B cell (primary cell): ENCODE measurements at regions not wholly inside any gene's neighbourhood (a gene's known extent, or its start where the extent isn't known, plus 50 kb on each side); places are given as distances from the start of the nearest gene placed in this dataset.

Source experiments
- ATAC-seq: fragments of 200-7000 bp; cut with Tn5 transposase; one replicate; pipeline ENCODE4 v1.10.0; 2021; ENCODE audit warnings: low read depth, mild to moderate bottlenecking, moderate number of reproducible peaks, moderate library complexity
- CTCF ChIA-PET: fragments of 350-600 bp; sonication (Branson Sonifier 250); formaldehyde crosslinking; loops from one replicate; lab custom pipeline; 2021; ENCODE audit warnings: antibody characterized with exemption, inconsistent platforms; lab: Charles Lee
- POLR2A ChIA-PET: fragments of 350-600 bp; sonication (Branson Sonifier 250); formaldehyde crosslinking; loops from one replicate; lab custom pipeline; 2021; ENCODE audit warnings: antibody characterized with exemption; lab: Charles Lee
- DNase-seq: peaks from one replicate; pipeline ENCODE4 v3.0.0; 2013
- H2AFZ ChIP-seq: 2 replicates; pipeline ENCODE4 v1.6.1; 2012; ENCODE audit warnings: mild to moderate bottlenecking, low read depth, low read length; ENCODE audit not compliant: insufficient read depth, poor library complexity, severe bottlenecking
- H3K27ac ChIP-seq, 2 donors: 1 replicate in 1 of 2; 2 replicates in 1 of 2; pipeline ENCODE4 v1.5.1; 2012 to 2013; ENCODE audit warnings: low read length in 2 of 2, mild to moderate bottlenecking in 2 of 2, moderate library complexity in 1 of 2
- H3K27me3 ChIP-seq, 4 experiments: fragments of 200-600 bp in 1 of 4; sonication (generic) in 1 of 4; replicated peaks in 1 of 4; 1 replicate in 2 of 4; 2 replicates in 2 of 4; pipeline versions ENCODE4 v1.6.1 to v1.7.0; 2013 to 2016; ENCODE audit warnings: low read length in 3 of 4, mild to moderate bottlenecking in 2 of 4, mixed read lengths in 1 of 4, moderate library complexity in 1 of 4; ENCODE audit not compliant: insufficient read depth in 4 of 4, control insufficient read depth in 3 of 4; ENCODE audit errors: control extremely low read depth in 1 of 4
- H3K36me3 ChIP-seq, 2 experiments: replicated peaks in 1 of 2; 1 replicate in 1 of 2; 2 replicates in 1 of 2; pipeline versions ENCODE4 v1.6.1 to v1.7.1; 2013; ENCODE audit warnings: low read length in 1 of 2; ENCODE audit not compliant: insufficient read depth in 2 of 2, control insufficient read depth in 1 of 2; ENCODE audit errors: control extremely low read depth in 1 of 2, extremely low read depth in 1 of 2
- H3K4me1 ChIP-seq, 2 donors: fragments of 200-600 bp in 1 of 2; sonication (generic) in 1 of 2; 1 replicate in 1 of 2; 2 replicates in 1 of 2; pipeline versions ENCODE4 v1.5.1 to v1.6.1; 2013 to 2017; ENCODE audit warnings: low read length in 2 of 2; ENCODE audit not compliant: control insufficient read depth in 2 of 2, insufficient read depth in 2 of 2
- H3K4me2 ChIP-seq: replicated peaks from 2 replicates; pipeline ENCODE3; 2012; ENCODE audit warnings: mild to moderate bottlenecking, low read depth, low read length; ENCODE audit not compliant: poor library complexity, severe bottlenecking
- H3K4me3 ChIP-seq, 5 experiments: fragments of 200-600 bp in 1 of 5; sonication (generic) in 1 of 5; 1 replicate in 3 of 5; 2 replicates in 2 of 5; pipeline versions ENCODE4 v1.5.1 to v1.7.0; 2011 to 2016; ENCODE audit warnings: low read length in 4 of 5, mild to moderate bottlenecking in 4 of 5, low read depth in 2 of 5, control low read depth in 1 of 5, moderate library complexity in 1 of 5; ENCODE audit not compliant: insufficient read depth in 1 of 5; ENCODE audit errors: control extremely low read depth in 1 of 5, extremely low read depth in 1 of 5
- H3K79me2 ChIP-seq: fragments of 200-600 bp; sonication (generic); one replicate; pipeline ENCODE4 v1.6.0; 2016; ENCODE audit warnings: low read length; ENCODE audit not compliant: control insufficient read depth, insufficient read depth
- H3K9ac ChIP-seq: fragments of 200-600 bp; sonication (generic); 2 replicates; pipeline ENCODE4 v1.6.1; 2017; ENCODE audit warnings: mild to moderate bottlenecking, low read length, moderate library complexity
- H3K9me3 ChIP-seq, 3 donors: one replicate each; pipeline versions ENCODE4 v1.6.1 to v1.7.1; 2013; ENCODE audit warnings: low read length in 2 of 3; ENCODE audit not compliant: control insufficient read depth in 2 of 3, insufficient read depth in 1 of 3; ENCODE audit errors: control extremely low read depth in 1 of 3
- H4K20me1 ChIP-seq: 2 replicates; pipeline ENCODE4 v1.6.0; 2012; ENCODE audit warnings: mild to moderate bottlenecking, low read length; ENCODE audit not compliant: insufficient read depth, control insufficient read depth, poor library complexity, severe bottlenecking
- H3K27ac Mint-ChIP-seq: one replicate; pipeline ENCODE4 v1.8.0; 2021; ENCODE audit warnings: mixed read lengths
- H3K27me3 Mint-ChIP-seq: one replicate; pipeline ENCODE4 v1.8.0; 2021; ENCODE audit warnings: mixed read lengths
- H3K4me1 Mint-ChIP-seq: one replicate; pipeline ENCODE4 v1.8.0; 2021; ENCODE audit warnings: mixed read lengths
- H3K4me3 Mint-ChIP-seq: one replicate; pipeline ENCODE4 v1.8.0; 2021; ENCODE audit warnings: mixed read lengths
- H3K9me3 Mint-ChIP-seq: one replicate; pipeline ENCODE4 v1.8.0; 2022; ENCODE audit warnings: mixed read lengths; ENCODE audit not compliant: insufficient read depth
- EZH2 ChIP-seq: IDR thresholded peaks from 2 replicates; pipeline ENCODE4 v1.6.1; 2012; ENCODE audit warnings: borderline replicate concordance, low read depth, mild to moderate bottlenecking, moderate library complexity, low read length; ENCODE audit not compliant: insufficient read depth, poor library complexity, severe bottlenecking
- WGBS: methylation state at CpG from one replicate; pipeline ENCODE4 v1.1.5; 2013; ENCODE audit warnings: missing lambda C conversion rate; ENCODE audit not compliant: insufficient coverage; 5-methylcytosine and 5-hydroxymethylcytosine counted together
- intact Hi-C: fragments of 100-400 bp; cut with micrococcal nuclease; formaldehyde crosslinking; loops from one replicate; pipeline ENCODE4 v1.10.0; 2022
- TF ChIP-seq, protein P1 (sequence below): fragments of 200-600 bp; IDR thresholded peaks from one replicate; pipeline ENCODE4 v1.8.0; 2022; ENCODE audit warnings: antibody characterized with exemption, mild to moderate bottlenecking

GRCh38 chrX:42432552-42432951, 345.4 kb downstream of the PPP1R2C start:
- DNase-seq (no peak), ATAC-seq (no peak)
- no peak overlapping the region for H3K4me3 ChIP-seq
- intact Hi-C loops = no loop called here
- H3K79me2 ChIP-seq = no peaks in the 10 kb centered on the region
- H3K4me2 ChIP-seq = no peak overlapping the region
- ChIA-PET POLR2A (no interaction called here), CTCF (no interaction called here)
- no peak overlapping the region for H3K9ac ChIP-seq
- no peaks in the 10 kb centered on the region for H3K4me1 ChIP-seq
- TF ChIP-seq, protein P1, sequence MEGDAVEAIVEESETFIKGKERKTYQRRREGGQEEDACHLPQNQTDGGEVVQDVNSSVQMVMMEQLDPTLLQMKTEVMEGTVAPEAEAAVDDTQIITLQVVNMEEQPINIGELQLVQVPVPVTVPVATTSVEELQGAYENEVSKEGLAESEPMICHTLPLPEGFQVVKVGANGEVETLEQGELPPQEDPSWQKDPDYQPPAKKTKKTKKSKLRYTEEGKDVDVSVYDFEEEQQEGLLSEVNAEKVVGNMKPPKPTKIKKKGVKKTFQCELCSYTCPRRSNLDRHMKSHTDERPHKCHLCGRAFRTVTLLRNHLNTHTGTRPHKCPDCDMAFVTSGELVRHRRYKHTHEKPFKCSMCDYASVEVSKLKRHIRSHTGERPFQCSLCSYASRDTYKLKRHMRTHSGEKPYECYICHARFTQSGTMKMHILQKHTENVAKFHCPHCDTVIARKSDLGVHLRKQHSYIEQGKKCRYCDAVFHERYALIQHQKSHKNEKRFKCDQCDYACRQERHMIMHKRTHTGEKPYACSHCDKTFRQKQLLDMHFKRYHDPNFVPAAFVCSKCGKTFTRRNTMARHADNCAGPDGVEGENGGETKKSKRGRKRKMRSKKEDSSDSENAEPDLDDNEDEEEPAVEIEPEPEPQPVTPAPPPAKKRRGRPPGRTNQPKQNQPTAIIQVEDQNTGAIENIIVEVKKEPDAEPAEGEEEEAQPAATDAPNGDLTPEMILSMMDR = no peak
- TF ChIP-seq EZH2 = no peak
- peaks cover 0 to 2% (median 0%) of the 10 kb centered on the region in 4 experiments for H3K27me3 ChIP-seq
- no peaks in the 10 kb centered on the region for H4K20me1 ChIP-seq
- Mint-ChIP-seq H3K4me1 (no peaks in the 10 kb centered on the region), H3K27ac (no peak overlapping the region), H3K9me3 (no peaks in the 10 kb centered on the region), H3K4me3 (no peak overlapping the region), H3K27me3 (peaks cover 14% of the 10 kb centered on the region)
- no peak overlapping the region for H2AFZ ChIP-seq
- no peaks in the 10 kb centered on the region for H3K36me3 ChIP-seq
- peaks cover 0 to 4% (median 0%) of the 10 kb centered on the region in 3 donors for H3K9me3 ChIP-seq
- no CpG with 5 or more reads among the region's 2 CpGs for WGBS
- no peak overlapping the region for H3K27ac ChIP-seq

- no peak for ATAC-seq
- no peaks in the 10 kb centered on the region for H4K20me1 ChIP-seq
- Mint-ChIP-seq H3K27me3 (no peaks in the 10 kb centered on the region), H3K9me3 (no peaks in the 10 kb centered on the region), H3K4me1 (no peaks in the 10 kb centered on the region), H3K27ac (no peak overlapping the region), H3K4me3 (no peak overlapping the region)
- no peaks in the 10 kb centered on the region for H3K79me2 ChIP-seq
- H3K27ac ChIP-seq = no peak overlapping the region
- no peaks in the 10 kb centered on the region for H3K9me3 ChIP-seq
- H3K9ac ChIP-seq = no peak overlapping the region
- H3K27me3 ChIP-seq = no peaks in the 10 kb centered on the region
- TF ChIP-seq EZH2 = no peak
- TF ChIP-seq, protein P1 = no peak
- no peaks in the 10 kb centered on the region for H3K4me1 ChIP-seq
- H2AFZ ChIP-seq = no peak overlapping the region
- ChIA-PET POLR2A (no interaction called here), CTCF (no interaction called here)
- WGBS = no CpG with 5 or more reads among the region's 4 CpGs
- no peak overlapping the region for H3K4me3 ChIP-seq
- intact Hi-C loops = no loop called here
- DNase-seq = no peak
- H3K4me2 ChIP-seq = no peak overlapping the region
- H3K36me3 ChIP-seq = no peaks in the 10 kb centered on the region
Observed at GRCh38 chrX:42422961-42423360, 355.0 kb downstream of the PPP1R2C start.
